ENCODE measurements at regions not wholly inside any gene's neighbourhood (a gene's known extent, or its start where the extent isn't known, plus 50 kb on each side); places are given as distances from the start of the nearest gene placed in this dataset.
A peak's percentile ranks its signal among the peaks of the same experiment; 100 is the strongest.

- no peaks in the 10 kb centered on the region for H4K20me1 ChIP-seq (ENCODE audit: insufficient read depth, low read length)
- H3K4me3 ChIP-seq (replicated peaks in 1 of 3; ENCODE audit: low read depth in 2 of 3, low read length in 3 of 3), result no peak overlapping the region
- H3K9ac ChIP-seq (ENCODE audit: insufficient read depth, low read length, poor library complexity, severe bottlenecking), result no peak overlapping the region
- intact Hi-C loops (cut with micrococcal nuclease), result loop anchor here in 1 of 2 donors (10.0 kb wide), 1 partner anchor 709 kb away; no protein-coding TSS in a partner anchor
- no peaks in the 10 kb centered on the region for H3K9me3 Mint-ChIP-seq
- no peak overlapping the region for H3K4me2 ChIP-seq (replicated peaks; ENCODE audit: extremely low read depth, low read length, poor library complexity, severe bottlenecking)
- H3K4me1 Mint-ChIP-seq, result no peaks in the 10 kb centered on the region
- H3K27ac Mint-ChIP-seq, result no peak overlapping the region
- no peaks in the 10 kb centered on the region for H3K36me3 ChIP-seq (replicated peaks in 1 of 2; ENCODE audit: control insufficient read depth in 1 of 2, insufficient read depth in 2 of 2, low read length in 2 of 2)
- no peak overlapping the region for H3K4me3 Mint-ChIP-seq
- H3K9me3 ChIP-seq (replicated peaks in 1 of 2; ENCODE audit: control insufficient read depth in 1 of 2, insufficient read depth in 1 of 2, low read length in 2 of 2), result no peaks in the 10 kb centered on the region
- H2AFZ ChIP-seq (ENCODE audit: insufficient read depth, low read depth, low read length, poor library complexity, severe bottlenecking), result no peak overlapping the region
- no peaks in the 10 kb centered on the region for H3K27me3 ChIP-seq (ENCODE audit: control insufficient read depth in 2 of 2, insufficient read depth in 2 of 2, low read length in 2 of 2)
- WGBS (ENCODE audit: insufficient coverage), result 90% methylated on average over 3 of the region's 9 CpGs
- TF ChIP-seq, protein P1, sequence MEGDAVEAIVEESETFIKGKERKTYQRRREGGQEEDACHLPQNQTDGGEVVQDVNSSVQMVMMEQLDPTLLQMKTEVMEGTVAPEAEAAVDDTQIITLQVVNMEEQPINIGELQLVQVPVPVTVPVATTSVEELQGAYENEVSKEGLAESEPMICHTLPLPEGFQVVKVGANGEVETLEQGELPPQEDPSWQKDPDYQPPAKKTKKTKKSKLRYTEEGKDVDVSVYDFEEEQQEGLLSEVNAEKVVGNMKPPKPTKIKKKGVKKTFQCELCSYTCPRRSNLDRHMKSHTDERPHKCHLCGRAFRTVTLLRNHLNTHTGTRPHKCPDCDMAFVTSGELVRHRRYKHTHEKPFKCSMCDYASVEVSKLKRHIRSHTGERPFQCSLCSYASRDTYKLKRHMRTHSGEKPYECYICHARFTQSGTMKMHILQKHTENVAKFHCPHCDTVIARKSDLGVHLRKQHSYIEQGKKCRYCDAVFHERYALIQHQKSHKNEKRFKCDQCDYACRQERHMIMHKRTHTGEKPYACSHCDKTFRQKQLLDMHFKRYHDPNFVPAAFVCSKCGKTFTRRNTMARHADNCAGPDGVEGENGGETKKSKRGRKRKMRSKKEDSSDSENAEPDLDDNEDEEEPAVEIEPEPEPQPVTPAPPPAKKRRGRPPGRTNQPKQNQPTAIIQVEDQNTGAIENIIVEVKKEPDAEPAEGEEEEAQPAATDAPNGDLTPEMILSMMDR (IDR thresholded peaks at IDR 0.05), result peak; percentile 82
- H3K79me2 ChIP-seq (ENCODE audit: insufficient read depth, low read length), result no peaks in the 10 kb centered on the region
- peaks cover 0 to under 1% (median 0%) of the 10 kb centered on the region in 3 donors for H3K27me3 Mint-ChIP-seq (ENCODE audit: low read depth in 3 of 3)
- no peak overlapping the region for H3K27ac ChIP-seq (ENCODE audit: low read depth in 1 of 2, low read length in 2 of 2)
- H3K4me1 ChIP-seq (ENCODE audit: control insufficient read depth in 1 of 2, insufficient read depth in 2 of 2, low read length in 2 of 2), result no peaks in the 10 kb centered on the region
- peak in 2 of 3 donors; percentile 9 to 17 for DNase-seq
- no peaks in the 10 kb centered on the region for H3K36me3 Mint-ChIP-seq
These were observed 229.1 kb upstream of the RBBP8 start for GRCh38 chr18:22703883-22704585.

GRCh38 chr18:22704586-22704918 lies 228.6 kb upstream of the RBBP8 start:
- Mint-ChIP-seq H3K27me3 (ENCODE audit: low read depth in 3 of 3) (peaks cover 0 to 1% (median 0%) of the 10 kb centered on the region in 3 donors), H3K9me3 (no peaks in the 10 kb centered on the region), H3K27ac (no peak overlapping the region), H3K4me1 (no peaks in the 10 kb centered on the region), H3K36me3 (no peaks in the 10 kb centered on the region), H3K4me3 (no peak overlapping the region)
- TF ChIP-seq, protein P1 (IDR thresholded peaks at IDR 0.05), result peak; percentile 43
- Histone ChIP-seq H3K4me2 (replicated peaks; ENCODE audit: extremely low read depth, low read length, poor library complexity, severe bottlenecking) (no peak overlapping the region), H3K9ac (ENCODE audit: insufficient read depth, low read length, poor library complexity, severe bottlenecking) (no peak overlapping the region), H3K79me2 (ENCODE audit: insufficient read depth, low read length) (no peaks in the 10 kb centered on the region), H4K20me1 (ENCODE audit: insufficient read depth, low read length) (no peaks in the 10 kb centered on the region), H3K27ac (ENCODE audit: low read depth in 1 of 2, low read length in 2 of 2) (no peak overlapping the region), H2AFZ (ENCODE audit: insufficient read depth, low read depth, low read length, poor library complexity, severe bottlenecking) (no peak overlapping the region), H3K4me1 (ENCODE audit: control insufficient read depth in 1 of 2, insufficient read depth in 2 of 2, low read length in 2 of 2) (no peaks in the 10 kb centered on the region), H3K4me3 (replicated peaks in 1 of 3; ENCODE audit: low read depth in 2 of 3, low read length in 3 of 3) (no peak overlapping the region), H3K36me3 (replicated peaks in 1 of 2; ENCODE audit: control insufficient read depth in 1 of 2, insufficient read depth in 2 of 2, low read length in 2 of 2) (no peaks in the 10 kb centered on the region), H3K9me3 (replicated peaks in 1 of 2; ENCODE audit: control insufficient read depth in 1 of 2, insufficient read depth in 1 of 2, low read length in 2 of 2) (no peaks in the 10 kb centered on the region), H3K27me3 (ENCODE audit: control insufficient read depth in 2 of 2, insufficient read depth in 2 of 2, low read length in 2 of 2) (no peaks in the 10 kb centered on the region)
- intact Hi-C loops (cut with micrococcal nuclease), result loop anchor here in 1 of 2 donors (10.0 kb wide), 1 partner anchor 710 kb away; no protein-coding TSS in a partner anchor
- WGBS (ENCODE audit: insufficient coverage), result no CpG with 5 or more reads among the region's 1 CpG
- DNase-seq, result no peak

Data from CD14-positive monocyte (primary cell).